Liver (tissue), 8 donors: ENCODE measurements at regions not wholly inside any gene's neighbourhood (a gene's known extent, or its start where the extent isn't known, plus 50 kb on each side); places are given as distances from the start of the nearest gene placed in this dataset.

Source experiments
- DNase-seq: peaks from one replicate; pipeline ENCODE4 v3.0.0-alpha.2; 2017; ENCODE audit warnings: low spot score
- H3K27ac ChIP-seq, 2 donors: one replicate each; pipeline ENCODE4 v1.7.0; 2013; ENCODE audit warnings: inconsistent platforms in 2 of 2, low read length in 2 of 2, control low read depth in 1 of 2, low read depth in 1 of 2, mild to moderate bottlenecking in 1 of 2
- H3K27me3 ChIP-seq, 4 donors: one replicate each; pipeline versions ENCODE4 v1.6.1 to v1.7.0; 2013; ENCODE audit warnings: low read length in 3 of 4, inconsistent platforms in 1 of 4, mild to moderate bottlenecking in 1 of 4, moderate library complexity in 1 of 4; ENCODE audit not compliant: control insufficient read depth in 4 of 4, insufficient read depth in 4 of 4
- H3K36me3 ChIP-seq, 4 donors: one replicate each; pipeline versions ENCODE4 v1.6.1 to v1.7.0; 2013; ENCODE audit warnings: low read length in 3 of 4, mild to moderate bottlenecking in 3 of 4, low read depth in 1 of 4, moderate library complexity in 1 of 4; ENCODE audit not compliant: control insufficient read depth in 4 of 4, insufficient read depth in 3 of 4
- H3K4me1 ChIP-seq, 4 donors: one replicate each; pipeline versions ENCODE4 v1.6.1 to v1.7.0; 2013; ENCODE audit warnings: low read length in 3 of 4, mild to moderate bottlenecking in 3 of 4, moderate library complexity in 1 of 4; ENCODE audit not compliant: control insufficient read depth in 4 of 4, insufficient read depth in 4 of 4
- H3K4me3 ChIP-seq, 3 donors: one replicate each; pipeline versions ENCODE4 v1.6.1 to v1.7.0; 2013; ENCODE audit warnings: low read length in 3 of 3, control low read depth in 1 of 3, low read depth in 1 of 3, mild to moderate bottlenecking in 1 of 3
- H3K9ac ChIP-seq, 2 donors: one replicate each; pipeline ENCODE4 v1.7.0; 2013; ENCODE audit warnings: low read length in 2 of 2, mild to moderate bottlenecking in 2 of 2, moderate library complexity in 2 of 2, control low read depth in 1 of 2, low read depth in 1 of 2
- H3K9me3 ChIP-seq, 4 donors: one replicate each; pipeline versions ENCODE4 v1.6.1 to v1.7.0; 2013; ENCODE audit warnings: low read length in 3 of 4; ENCODE audit not compliant: control insufficient read depth in 4 of 4
- EGR1 ChIP-seq, 2 donors: IDR thresholded peaks; 2 replicates each; pipeline ENCODE4 v1.6.1; 2016 to 2018; ENCODE audit warnings: antibody characterized with exemption in 2 of 2, low read depth in 2 of 2
- JUND ChIP-seq, 2 donors: IDR thresholded peaks; 2 replicates each; pipeline ENCODE4 v1.6.1; 2016; ENCODE audit warnings: antibody characterized with exemption in 2 of 2
- NR2F2 ChIP-seq: IDR thresholded peaks from 2 replicates; pipeline ENCODE4 v1.6.1; 2016; ENCODE audit warnings: antibody characterized with exemption
- RAD21 ChIP-seq, 2 donors: IDR thresholded peaks; 2 replicates each; pipeline ENCODE4 v1.6.1; 2016; ENCODE audit warnings: antibody characterized with exemption in 2 of 2, mild to moderate bottlenecking in 2 of 2
- RXRA ChIP-seq, 2 donors: IDR thresholded peaks; 2 replicates each; pipeline ENCODE4 v1.6.1; 2017 to 2018; ENCODE audit warnings: antibody characterized with exemption in 2 of 2, mild to moderate bottlenecking in 1 of 2
- YY1 ChIP-seq: IDR thresholded peaks from 2 replicates; pipeline ENCODE4 v1.6.1; 2016; ENCODE audit warnings: antibody characterized with exemption, mild to moderate bottlenecking
- WGBS: extraction: QIAGEN DNeasy Blood & Tissue Kit; methylation state at CpG from one replicate; pipeline ENCODE4 v1.1.7; 2013; 5-methylcytosine and 5-hydroxymethylcytosine counted together
- TF ChIP-seq, protein P1 (sequence below): fragments of 150-350 bp; IDR thresholded peaks from 2 replicates; pipeline ENCODE4 v1.5.1; 2017; ENCODE audit warnings: improper control_type of control experiment, low read depth, low read length; ENCODE audit not compliant: missing input control
- TF ChIP-seq, protein P2 (sequence below): IDR thresholded peaks from 2 replicates; pipeline ENCODE4 v1.6.1; 2016; ENCODE audit warnings: antibody characterized with exemption
- TF ChIP-seq, protein P3 (sequence below): IDR thresholded peaks from 2 replicates; pipeline ENCODE4 v1.6.1; 2016; ENCODE audit warnings: antibody characterized with exemption, mild to moderate bottlenecking
- TF ChIP-seq, protein P4 (sequence below): IDR thresholded peaks from 2 replicates; pipeline ENCODE4 v1.6.1; 2016; ENCODE audit warnings: antibody characterized with exemption
- TF ChIP-seq, protein P5 (sequence below): IDR thresholded peaks from 2 replicates; pipeline ENCODE4 v1.6.1; 2016; ENCODE audit warnings: antibody characterized with exemption
- donor health status: healthy.
- donor health status: healthy.
- donor health status: healthy.
- donor health status: healthy.
- donor health status: healthy.

DNA sequence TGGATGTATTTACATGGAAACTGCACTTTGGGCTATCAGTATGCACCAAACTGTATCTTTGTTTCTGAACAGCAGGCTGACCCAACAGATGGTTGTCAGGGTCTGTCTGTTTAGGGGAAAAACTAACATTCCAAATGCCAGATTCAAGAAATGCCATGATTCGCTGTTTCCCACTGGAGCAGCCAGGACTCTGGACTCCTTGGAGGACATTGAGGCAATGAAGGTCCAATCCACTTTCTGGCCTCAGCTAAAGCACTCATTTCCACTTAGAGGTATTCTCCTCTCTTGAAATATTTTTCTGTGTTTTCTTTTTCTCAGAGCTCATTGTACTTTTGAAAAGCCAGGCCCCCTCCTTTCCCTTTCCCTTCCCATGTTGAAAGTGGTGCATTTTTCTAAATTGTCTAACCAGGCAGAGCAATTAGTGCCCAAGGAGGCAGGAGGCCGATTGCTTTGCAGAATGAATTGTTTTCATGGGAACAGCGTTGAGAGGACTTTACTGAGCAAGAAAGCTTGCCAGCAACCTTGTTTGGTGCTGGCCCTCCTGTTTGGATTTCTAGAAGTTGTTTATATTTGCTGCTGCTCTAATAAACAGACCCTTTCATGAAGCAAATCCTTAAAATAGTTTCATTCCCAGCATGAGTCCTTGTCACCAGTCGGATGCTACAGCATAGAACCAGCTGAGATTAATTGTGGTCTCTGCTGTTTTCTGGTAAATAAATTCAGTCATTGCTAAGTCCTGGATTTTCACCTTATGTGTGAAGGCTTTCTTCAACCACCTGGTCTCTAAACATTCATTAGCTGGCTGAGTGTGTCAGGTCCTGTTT, 132.8 kb upstream of the TAF11L2 start (continued):
- TF ChIP-seq, protein P1, sequence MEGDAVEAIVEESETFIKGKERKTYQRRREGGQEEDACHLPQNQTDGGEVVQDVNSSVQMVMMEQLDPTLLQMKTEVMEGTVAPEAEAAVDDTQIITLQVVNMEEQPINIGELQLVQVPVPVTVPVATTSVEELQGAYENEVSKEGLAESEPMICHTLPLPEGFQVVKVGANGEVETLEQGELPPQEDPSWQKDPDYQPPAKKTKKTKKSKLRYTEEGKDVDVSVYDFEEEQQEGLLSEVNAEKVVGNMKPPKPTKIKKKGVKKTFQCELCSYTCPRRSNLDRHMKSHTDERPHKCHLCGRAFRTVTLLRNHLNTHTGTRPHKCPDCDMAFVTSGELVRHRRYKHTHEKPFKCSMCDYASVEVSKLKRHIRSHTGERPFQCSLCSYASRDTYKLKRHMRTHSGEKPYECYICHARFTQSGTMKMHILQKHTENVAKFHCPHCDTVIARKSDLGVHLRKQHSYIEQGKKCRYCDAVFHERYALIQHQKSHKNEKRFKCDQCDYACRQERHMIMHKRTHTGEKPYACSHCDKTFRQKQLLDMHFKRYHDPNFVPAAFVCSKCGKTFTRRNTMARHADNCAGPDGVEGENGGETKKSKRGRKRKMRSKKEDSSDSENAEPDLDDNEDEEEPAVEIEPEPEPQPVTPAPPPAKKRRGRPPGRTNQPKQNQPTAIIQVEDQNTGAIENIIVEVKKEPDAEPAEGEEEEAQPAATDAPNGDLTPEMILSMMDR, result no peak
- TF ChIP-seq, protein P2, sequence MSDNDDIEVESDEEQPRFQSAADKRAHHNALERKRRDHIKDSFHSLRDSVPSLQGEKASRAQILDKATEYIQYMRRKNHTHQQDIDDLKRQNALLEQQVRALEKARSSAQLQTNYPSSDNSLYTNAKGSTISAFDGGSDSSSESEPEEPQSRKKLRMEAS, result no peak

DNA sequence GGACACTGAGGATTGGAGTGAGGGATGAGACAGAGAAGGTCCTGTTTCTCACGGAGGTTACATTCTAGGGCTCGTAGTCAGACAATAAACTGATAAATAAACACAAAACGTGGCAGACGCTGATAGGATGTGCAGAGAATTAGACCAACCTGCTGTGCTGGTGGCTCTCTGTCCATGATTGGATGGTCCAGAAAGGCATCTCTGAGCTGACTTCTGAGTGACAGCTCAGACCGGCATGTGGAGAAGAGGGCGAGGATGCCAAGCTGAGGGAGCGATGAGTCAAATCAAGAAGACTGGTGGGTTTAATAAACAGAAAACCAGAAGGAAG, 132.3 kb upstream of the TAF11L2 start:
- 58% methylated on average over 7 of the region's 7 CpGs for WGBS
- DNase-seq, result no peak
- Histone ChIP-seq H3K27ac (no peak overlapping the region), H3K4me1 (no peaks in the 10 kb centered on the region), H3K4me3 (no peak overlapping the region), H3K9ac (no peak overlapping the region), H3K9me3 (no peaks in the 10 kb centered on the region), H3K27me3 (peaks cover 0 to 2% (median 0%) of the 10 kb centered on the region in 4 donors), H3K36me3 (no peaks in the 10 kb centered on the region)
- no peak for TF ChIP-seq NR2F2
- TF ChIP-seq, protein P3, sequence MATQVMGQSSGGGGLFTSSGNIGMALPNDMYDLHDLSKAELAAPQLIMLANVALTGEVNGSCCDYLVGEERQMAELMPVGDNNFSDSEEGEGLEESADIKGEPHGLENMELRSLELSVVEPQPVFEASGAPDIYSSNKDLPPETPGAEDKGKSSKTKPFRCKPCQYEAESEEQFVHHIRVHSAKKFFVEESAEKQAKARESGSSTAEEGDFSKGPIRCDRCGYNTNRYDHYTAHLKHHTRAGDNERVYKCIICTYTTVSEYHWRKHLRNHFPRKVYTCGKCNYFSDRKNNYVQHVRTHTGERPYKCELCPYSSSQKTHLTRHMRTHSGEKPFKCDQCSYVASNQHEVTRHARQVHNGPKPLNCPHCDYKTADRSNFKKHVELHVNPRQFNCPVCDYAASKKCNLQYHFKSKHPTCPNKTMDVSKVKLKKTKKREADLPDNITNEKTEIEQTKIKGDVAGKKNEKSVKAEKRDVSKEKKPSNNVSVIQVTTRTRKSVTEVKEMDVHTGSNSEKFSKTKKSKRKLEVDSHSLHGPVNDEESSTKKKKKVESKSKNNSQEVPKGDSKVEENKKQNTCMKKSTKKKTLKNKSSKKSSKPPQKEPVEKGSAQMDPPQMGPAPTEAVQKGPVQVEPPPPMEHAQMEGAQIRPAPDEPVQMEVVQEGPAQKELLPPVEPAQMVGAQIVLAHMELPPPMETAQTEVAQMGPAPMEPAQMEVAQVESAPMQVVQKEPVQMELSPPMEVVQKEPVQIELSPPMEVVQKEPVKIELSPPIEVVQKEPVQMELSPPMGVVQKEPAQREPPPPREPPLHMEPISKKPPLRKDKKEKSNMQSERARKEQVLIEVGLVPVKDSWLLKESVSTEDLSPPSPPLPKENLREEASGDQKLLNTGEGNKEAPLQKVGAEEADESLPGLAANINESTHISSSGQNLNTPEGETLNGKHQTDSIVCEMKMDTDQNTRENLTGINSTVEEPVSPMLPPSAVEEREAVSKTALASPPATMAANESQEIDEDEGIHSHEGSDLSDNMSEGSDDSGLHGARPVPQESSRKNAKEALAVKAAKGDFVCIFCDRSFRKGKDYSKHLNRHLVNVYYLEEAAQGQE, result no peak
- TF ChIP-seq RAD21 (IDR thresholded peaks at IDR 0.05), result no peak
- TF ChIP-seq, protein P1, result no peak
- TF ChIP-seq YY1, result no peak

DNA sequence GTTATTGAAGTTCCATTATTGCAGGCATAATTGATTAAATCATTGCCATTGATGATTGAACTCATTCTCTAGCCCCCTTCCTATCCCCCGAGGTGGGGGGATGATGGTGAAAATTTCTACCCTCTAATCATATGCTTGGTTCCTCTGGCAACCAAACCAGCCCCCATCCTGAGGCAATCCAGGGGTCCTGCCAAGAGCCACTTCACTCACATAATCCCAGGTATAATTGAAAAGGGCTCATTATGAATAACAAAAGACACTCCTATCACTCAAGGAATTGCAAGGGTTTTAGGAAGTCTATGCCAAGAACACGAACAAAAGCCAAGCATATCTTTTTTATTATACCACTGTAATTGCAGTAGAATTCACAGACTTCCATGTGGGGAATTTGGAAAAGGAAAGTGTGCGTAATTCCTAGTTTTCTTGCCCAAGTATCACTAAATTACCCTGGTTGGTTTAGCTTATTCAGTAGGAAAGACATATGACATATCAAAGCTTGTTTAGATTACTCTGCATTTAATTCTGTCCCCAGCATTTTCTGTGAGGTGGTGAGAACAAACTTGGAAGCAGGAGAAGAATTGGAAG, 130.7 kb upstream of the TAF11L2 start:
- no peak for DNase-seq
- TF ChIP-seq RXRA (IDR thresholded peaks at IDR 0.05) (no peak), JUND (IDR thresholded peaks at IDR 0.05) (no peak), EGR1 (IDR thresholded peaks at IDR 0.05; ENCODE audit: low read depth in 2 of 2) (no peak), YY1 (no peak)
- TF ChIP-seq, protein P4, sequence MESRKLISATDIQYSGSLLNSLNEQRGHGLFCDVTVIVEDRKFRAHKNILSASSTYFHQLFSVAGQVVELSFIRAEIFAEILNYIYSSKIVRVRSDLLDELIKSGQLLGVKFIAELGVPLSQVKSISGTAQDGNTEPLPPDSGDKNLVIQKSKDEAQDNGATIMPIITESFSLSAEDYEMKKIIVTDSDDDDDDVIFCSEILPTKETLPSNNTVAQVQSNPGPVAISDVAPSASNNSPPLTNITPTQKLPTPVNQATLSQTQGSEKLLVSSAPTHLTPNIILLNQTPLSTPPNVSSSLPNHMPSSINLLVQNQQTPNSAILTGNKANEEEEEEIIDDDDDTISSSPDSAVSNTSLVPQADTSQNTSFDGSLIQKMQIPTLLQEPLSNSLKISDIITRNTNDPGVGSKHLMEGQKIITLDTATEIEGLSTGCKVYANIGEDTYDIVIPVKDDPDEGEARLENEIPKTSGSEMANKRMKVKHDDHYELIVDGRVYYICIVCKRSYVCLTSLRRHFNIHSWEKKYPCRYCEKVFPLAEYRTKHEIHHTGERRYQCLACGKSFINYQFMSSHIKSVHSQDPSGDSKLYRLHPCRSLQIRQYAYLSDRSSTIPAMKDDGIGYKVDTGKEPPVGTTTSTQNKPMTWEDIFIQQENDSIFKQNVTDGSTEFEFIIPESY, result no peak
- TF ChIP-seq, protein P5, sequence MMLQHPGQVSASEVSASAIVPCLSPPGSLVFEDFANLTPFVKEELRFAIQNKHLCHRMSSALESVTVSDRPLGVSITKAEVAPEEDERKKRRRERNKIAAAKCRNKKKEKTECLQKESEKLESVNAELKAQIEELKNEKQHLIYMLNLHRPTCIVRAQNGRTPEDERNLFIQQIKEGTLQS, result no peak
- 73% methylated on average over 3 of the region's 3 CpGs for WGBS

More for the DNA sequence above, 130.7 kb upstream of the TAF11L2 start:
- Histone ChIP-seq H3K4me1 (no peaks in the 10 kb centered on the region), H3K4me3 (no peak overlapping the region), H3K9ac (no peak overlapping the region), H3K36me3 (no peaks in the 10 kb centered on the region), H3K27me3 (peaks cover 0 to 2% (median 0%) of the 10 kb centered on the region in 4 donors), H3K9me3 (no peaks in the 10 kb centered on the region), H3K27ac (no peak overlapping the region)
